ENCODE measurements at regions not wholly inside any gene's neighbourhood (a gene's known extent, or its start where the extent isn't known, plus 50 kb on each side); places are given as distances from the start of the nearest gene placed in this dataset.

GRCh38 chr7:424961-425793 is 94.5 kb downstream of the PDGFA start:
- DNase-seq = no peak

DNA sequence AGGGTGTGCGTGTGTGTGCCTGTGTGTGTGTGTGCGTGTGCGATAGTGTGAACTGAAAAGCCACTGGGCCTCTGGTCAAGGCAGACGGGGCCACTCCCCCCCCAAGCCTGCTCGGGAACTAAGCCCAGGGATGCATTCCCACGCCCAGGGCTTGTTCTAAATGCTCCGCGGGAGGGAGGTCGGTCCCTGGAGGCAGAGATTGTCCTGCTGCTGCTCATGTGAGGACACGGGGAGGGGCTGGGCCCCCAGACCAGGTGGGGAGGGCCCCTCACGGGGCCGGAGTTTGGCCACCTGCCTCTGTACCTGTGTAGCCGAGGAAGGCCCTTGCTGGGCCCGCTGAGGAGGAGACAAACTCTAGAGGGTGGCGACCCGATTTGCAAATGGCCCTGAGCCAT is 93.9 kb downstream of the PDGFA start:
- no peak for DNase-seq

DNA sequence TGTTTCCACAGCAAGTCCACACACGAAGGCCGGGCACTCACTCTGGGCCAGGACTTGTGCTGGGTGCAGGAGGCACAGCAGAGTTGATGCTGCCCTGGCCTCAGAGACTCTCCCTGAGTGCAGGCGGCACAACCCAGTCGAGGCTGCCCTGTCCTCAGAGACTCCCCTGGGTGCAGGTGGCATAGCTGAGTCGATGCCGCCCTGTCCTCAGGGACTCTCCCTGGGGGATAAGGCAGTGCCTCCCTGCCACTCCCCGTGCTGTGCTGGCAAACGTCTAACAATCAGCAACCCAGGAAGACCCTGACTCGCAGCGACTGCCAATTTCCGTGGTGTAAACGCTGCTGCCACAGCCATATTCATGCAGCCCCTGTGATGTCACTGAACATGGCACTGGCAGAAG is 93.1 kb downstream of the PDGFA start:
- no peak for DNase-seq

DNA sequence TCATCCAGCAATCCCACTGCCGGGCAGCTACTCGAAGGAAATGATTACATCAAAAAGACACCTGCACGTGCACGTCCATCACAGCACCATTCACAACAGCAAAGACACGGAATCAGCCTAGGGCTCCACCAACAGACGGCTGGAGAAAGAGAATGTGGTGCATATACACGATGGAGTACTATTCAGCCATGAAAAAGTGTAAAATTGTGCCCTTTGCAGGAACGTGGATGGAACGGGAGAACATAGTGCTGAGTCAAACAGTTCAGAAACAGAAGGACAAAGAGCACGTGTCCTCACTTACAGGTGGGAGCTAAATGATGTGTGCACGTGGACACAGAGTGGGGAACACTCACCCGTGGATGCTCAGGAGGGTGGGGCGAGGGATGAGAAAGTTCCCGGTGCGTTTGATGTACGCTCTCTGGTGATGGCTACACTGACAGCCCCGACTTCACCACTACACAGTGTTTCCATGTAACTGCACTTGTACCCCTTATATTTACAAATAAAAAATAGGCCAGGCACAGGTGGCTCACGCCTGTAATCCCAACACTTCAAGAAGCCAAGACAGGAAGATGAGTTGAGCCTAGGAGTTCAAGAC is 92.0 kb downstream of the PDGFA start:
- no peak for DNase-seq

GRCh38 chr7:428387-428786 is 91.3 kb downstream of the PDGFA start:
- DNase-seq = no peak

DNA sequence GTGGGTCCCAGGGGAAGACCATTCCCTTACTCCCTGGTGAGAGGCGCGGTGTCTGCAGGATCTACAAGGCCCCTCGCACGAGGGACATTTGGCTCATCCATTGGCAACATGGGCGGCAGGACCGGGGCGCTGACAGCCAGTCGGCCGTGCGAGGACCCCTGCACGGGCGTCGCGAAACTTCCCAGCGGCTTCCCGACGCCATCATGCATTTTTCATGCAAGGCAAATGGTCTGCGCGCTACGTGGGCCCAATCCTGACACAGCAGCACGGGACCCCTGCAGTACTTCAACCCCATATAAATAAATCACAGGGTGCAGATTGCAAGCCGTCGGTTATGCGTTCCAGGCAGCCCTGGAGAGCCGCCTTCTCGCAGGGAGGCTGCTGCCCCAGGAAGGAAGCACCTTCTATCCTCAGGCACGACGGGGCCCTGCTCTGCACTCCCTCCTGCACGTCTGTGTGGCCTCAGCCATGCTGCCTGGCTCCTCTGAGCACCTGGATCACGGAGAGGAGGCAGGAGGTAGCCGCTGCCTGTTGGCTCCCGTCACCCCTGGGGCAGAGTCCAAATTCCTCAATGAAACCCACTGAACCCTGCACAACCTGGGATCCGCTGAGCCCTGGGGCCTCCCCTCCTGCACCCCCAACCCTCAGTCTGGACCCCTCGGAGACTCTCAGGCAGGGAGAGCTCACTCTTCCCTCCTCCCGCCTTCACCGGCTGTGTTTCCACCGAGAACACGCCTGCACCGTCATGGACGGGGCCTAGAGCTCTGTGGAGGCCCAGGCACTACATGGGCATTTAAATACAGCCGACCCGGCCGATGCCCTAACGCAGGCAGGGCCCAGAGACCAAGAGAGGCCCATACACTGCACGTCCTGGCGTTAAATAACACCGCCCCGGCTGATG is 90.5 kb downstream of the PDGFA start:
- no peak for DNase-seq

- DNase-seq = no peak
These were observed 89.8 kb downstream of the PDGFA start for GRCh38 chr7:429828-430180.

GRCh38 chr7:431041-431440 is 88.6 kb downstream of the PDGFA start:
- DNase-seq = no peak

DNA sequence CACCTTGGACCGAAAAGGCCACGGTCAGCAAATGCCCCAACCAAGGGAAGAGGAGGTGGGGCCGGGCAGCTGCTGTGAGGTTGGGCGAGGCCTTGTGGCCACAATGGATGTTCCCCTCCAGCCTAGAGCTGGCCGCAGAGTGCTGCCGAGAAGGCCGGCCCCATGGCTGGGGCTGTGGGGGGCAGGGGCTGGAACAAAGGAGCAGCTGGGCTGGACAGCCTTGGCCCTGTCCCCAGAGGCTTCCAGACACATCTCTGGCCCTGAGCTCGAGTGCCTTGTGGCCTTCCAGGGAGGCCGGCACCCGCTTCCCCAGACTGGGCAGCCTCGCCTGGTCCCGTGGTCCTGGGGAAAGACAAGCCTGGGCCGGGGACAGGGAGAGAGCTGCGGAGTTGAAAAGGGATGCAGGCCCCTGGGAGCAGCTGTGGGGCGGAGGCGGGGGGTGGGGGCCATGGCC is 88.0 kb downstream of the PDGFA start:
- no peak for DNase-seq

DNA sequence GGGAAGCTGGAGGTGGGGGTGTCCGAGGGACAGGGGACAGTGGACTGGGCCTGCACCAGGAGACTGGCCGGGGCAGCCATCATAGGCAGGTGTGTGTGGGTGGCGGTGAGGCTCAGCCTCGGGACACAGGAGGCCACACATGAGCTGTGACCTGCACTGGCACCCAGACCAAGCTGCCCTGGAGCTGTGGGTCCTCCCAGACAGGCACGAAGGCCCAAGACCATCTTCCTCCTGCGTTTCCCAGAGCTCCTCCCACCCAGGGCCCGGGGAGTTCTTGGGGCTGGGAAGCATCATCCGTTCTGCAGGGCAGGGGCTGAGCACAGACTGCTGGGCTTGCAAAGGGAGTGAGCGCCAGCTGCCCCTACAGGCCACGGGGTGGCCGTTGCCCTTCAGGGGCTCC is 87.4 kb downstream of the PDGFA start:
- no peak for DNase-seq

DNA sequence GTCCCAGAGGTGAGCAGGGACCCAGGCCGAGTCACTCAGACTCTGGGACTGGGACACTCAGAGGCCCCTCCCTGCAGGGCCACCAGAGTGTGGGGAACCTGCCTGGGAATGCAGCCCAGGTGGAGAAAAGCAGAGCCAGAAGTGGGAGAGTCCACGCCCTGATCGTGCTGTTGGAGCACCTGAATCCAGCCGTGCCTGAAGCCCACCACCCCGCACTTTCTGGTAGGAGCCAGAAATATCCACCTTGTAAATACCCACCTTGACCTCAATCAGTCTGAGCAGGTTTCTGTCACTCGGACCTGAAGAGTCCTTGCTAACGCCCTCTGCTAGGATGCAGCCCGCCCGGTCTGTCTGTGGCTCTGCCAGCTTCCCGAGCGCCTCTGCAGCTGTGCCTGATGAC is 86.7 kb downstream of the PDGFA start:
- no peak for DNase-seq

DNA sequence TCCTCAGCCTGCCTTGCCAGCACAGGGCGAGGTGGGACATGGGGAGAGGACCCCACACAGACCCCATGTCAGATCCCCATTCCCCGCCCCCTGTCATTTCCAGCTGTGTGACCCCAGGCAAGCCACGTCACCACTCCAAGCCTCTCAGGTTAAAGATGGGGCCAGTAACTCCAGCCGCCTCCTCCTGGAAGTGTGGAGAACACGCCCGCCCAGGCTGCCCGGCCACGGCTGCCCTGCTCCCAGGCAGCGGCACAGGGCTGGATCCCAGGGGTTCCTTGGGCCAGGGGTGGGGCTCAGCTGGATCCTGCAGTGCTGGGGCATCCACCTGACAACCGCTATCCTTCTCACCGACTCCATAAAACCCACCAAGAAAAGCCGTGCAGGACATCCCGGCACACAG is 86.1 kb downstream of the PDGFA start:
- DNase-seq = no peak

DNA sequence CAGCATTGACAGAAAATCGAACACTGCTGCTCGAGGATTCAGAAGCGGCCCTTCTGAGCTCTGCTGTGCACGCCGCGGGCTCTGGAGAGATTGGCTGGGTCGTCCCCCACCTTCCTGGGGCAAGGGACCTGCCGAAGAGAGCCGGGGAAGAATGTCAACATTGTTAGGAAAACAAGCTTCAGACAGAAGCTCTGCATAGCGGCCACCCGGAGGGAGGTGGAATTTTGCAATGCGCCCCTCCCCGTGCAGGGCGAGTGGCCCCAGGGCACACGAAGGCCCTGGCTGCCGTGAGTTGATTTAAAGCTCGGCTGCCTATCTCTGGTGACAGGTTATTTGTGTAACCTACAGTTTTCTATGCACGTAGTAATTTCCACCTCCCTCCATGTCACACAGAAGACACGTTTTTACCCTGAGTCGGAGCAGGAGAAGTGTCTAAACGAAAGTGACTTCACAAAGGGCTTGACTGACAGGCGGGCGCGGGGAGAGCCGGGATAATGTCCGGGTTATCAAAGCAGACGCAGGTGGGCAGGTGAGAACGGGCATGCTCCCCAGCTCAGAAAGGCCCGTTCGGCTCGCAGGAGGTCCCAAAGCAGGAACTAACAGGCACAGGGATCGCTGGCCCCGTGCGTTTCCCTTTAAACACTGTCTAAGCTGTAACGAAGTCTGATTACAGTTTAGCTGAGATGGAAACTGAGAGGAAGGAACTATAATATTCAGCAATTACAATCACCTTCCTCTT is 84.6 kb downstream of the PDGFA start:
- DNase-seq = no peak

DNA sequence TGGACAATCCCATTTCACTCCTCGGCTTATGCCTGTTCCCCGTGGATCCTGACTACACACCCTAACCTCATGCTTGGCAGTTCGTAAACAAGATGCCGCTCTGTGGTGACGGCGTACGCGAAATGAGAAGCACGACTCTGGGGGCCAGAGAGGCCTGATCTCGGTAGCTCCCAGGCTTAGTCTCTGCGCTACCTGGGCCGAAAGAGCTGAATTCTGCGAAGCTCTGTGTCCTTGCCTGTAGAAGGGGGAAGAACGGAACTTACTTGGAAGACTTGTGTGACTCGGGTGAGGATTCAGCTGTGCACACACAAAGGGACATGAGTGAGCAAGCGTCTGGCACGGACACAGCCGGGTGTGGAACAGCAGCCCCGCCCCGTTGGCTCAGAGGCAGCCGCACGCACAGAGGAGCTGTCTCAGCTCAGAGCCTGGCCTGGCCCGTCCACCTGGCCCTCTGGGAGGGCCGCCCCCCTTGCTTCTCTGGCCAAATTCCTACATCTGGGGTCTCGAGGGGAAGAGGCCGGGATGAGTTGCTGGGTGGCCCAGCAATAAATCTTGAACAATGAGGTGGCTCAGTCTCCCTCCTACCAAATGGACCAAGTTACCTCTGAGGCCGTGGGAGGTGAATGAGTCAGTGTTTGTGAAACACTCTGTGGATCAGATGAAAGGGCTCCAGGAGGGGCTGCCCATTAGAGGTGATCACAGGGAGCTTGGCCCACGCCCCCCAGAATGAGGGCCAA is 83.8 kb downstream of the PDGFA start:
- peak in 1 of 2 experiments; percentile 14 for DNase-seq

DNA sequence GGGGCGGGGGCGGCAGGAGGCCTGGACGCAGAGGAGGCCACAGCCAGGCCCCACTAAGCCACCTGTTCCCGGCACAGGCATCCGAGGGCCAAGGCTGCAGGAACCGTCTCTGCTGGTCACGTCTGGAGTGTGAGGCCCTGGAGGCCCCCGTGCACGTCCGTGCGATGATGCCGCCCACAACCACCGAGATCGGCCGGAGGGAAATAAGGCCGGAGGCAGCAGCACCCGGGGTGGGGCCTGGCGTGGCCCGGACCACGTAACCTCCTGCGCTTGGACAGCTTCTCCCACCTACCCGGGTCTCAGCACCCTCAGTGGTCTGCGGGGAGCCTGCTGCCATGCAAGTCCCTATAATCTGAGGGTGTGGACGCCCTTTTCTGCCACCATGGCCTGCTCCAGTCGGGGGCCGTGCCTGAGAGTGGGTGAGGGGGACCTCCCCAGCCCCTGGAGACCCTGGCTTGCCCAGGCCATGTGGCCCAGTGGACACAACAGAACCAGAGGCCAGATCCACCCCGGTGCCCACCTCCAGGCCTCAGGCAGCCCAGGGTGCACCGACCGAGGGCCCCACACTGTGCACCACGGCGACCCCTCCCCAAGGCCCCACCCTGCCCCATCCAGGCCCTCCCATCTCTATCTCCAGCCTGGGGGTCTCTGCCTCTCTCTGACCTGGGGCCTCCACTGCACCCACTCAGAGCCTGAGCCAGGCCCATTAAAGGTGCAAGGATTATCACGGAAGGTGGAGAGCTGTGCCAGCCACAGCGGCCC is 83.1 kb downstream of the PDGFA start:
- no peak for DNase-seq

GRCh38 chr7:437329-438251 is 82.1 kb downstream of the PDGFA start:
- DNase-seq = no peak

DNA sequence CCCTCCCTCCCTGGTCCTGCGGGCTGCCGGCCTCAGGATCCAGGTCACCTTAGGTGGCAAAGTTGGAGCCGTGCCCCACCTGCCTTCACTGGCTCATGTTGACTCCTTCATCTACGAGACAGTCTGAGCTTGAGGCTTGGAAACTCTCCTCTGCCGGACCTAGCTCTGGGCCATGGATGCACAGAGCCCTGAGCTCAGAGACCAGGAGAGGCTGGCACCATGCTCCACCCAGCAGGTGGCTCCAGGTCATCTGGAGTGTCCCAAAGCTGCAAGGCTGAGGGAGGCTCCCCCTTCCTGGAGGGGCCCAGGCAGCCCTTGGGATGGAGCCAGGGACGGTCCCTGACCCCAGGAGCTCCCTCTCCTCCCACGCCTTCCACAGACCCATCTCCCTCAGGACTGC is 81.3 kb downstream of the PDGFA start:
- no peak for DNase-seq

DNA sequence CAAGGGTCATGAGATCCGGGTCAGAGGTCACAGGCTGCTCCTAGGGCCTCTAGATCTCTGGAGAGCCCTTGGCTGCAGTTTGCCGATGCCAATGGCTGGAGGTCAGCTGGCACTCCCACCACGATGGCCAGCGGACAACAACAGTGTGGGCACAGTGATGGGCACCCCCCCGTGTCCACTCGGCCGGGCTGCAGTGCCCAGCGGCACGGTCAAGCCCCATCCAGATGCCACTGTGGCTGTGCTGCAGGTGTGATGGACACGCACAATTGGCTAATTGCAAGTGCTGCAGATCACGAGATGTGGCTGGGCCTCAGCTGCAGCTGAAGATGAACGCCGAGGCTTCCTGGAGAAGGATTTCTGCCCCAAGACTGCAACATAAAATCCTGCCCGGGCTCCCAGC is 80.7 kb downstream of the PDGFA start:
- no peak for DNase-seq

GRCh38 chr7:440059-440749 is 79.4 kb downstream of the PDGFA start:
- DNase-seq = no peak
